HG03469 (cell line): ENCODE measurements at regions not wholly inside any gene's neighbourhood (a gene's known extent, or its start where the extent isn't known, plus 50 kb on each side); places are given as distances from the start of the nearest gene placed in this dataset.

ENCODE experiments used
- ATAC-seq: cut with Tn5 transposase; IDR thresholded peaks from one replicate; pipeline ENCODE4 v1.9.1; 2021; ENCODE audit warnings: mild to moderate bottlenecking, moderate library complexity, moderate number of reproducible peaks; ENCODE audit not compliant: unreplicated experiment

- ATAC-seq: no peak
Measured at GRCh38 chr3:18888370-18888769, 259.9 kb upstream of the KCNH8 start.

DNA sequence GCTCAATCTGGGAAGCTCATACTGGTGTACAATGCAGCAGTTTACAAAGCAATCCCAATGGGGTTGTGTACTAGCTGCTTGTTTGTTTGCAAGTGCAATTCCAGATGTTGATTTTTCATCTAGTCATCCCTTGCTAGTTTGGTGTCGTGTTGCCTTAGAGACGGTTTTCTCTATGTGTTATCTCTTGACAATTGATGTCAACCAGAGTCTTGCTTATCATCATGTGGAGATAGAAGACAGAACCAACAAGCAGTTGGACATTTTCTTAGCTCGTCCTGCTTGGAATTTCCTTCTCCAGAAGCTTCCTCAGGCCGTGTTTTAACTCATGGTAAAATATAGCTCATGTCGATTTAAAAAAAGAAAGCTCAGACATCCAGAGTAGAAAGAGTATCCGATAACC lies 262.0 kb upstream of the KCNH8 start:
- ATAC-seq: no peak

DNA sequence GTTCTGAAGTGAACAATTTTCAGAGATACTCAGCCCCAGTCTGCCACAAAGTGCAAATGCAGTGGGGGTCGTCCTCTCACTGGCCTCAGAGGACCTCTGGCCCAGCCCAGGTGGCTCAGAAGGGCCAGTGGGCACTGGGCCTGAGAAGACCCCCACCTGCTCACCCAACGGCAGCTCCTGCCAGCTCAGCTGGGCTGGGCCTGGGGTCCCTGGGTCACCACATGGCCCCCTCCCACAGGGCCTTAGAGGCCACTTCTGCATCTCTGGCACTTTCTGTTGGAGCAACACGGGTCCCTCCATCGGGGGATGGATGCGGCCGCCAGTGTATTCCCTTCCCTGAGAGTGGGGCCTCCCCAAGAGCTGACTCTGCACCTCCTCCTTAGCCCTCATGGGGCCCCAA lies 262.7 kb upstream of the KCNH8 start:
- ATAC-seq: no peak

- no peak for ATAC-seq
Measured at GRCh38 chr3:18883571-18883970, 264.7 kb upstream of the KCNH8 start.

- no peak for ATAC-seq
Measured at GRCh38 chr3:18880691-18881090, 267.6 kb upstream of the KCNH8 start.

GRCh38 chr3:18872466-18872865 lies 275.8 kb upstream of the KCNH8 start:
- peak; percentile 45 for ATAC-seq

- no peak for ATAC-seq
Measured at GRCh38 chr3:18870642-18871041, 277.7 kb upstream of the KCNH8 start.

DNA sequence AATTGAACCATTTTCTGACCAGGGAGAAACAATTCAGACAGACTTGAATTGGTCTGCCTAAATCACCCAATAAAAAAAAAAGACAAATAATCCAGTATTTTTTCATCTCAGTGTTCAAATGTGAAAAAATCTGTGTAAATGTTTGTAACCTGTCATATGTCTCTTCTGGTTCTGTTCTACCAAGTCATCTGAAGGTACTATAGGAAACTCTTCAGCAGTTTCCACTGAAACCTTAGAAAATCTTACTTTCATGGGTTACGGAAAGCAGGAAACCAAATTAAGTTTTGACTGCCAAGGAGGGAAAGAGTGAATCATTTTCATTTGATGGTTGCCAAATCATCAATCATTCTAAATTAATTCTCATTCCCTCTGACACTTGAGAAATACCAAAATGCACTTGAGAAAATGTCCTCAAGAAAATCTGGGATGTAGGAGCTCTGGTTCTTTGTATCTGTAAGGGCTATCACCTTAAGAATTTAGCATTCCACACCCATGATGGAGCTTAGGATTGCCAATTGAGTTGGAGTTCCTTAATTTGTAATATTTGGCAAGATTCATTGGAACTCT lies 278.2 kb upstream of the KCNH8 start:
- ATAC-seq: no peak

GRCh38 chr3:18868911-18869689 lies 279.2 kb upstream of the KCNH8 start:
- ATAC-seq: no peak

DNA sequence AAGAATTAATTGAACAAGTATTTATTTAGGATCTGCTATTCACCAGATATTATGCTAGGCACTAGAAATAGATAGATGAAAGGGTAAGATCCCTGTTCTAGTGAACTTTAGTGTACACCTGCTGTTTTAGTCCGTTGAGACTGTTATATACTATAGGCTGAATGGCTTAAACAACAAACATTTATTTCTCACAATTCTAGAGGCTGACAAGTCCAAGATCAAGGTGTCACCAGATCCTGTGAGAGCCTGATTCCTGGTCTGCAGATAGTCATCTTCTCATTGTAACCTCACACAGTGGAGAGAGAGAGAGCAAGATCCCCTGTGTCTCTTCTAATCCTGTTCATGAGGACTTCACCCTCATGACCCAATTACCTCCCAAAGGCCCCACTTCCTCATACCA lies 281.4 kb upstream of the KCNH8 start:
- no peak for ATAC-seq

DNA sequence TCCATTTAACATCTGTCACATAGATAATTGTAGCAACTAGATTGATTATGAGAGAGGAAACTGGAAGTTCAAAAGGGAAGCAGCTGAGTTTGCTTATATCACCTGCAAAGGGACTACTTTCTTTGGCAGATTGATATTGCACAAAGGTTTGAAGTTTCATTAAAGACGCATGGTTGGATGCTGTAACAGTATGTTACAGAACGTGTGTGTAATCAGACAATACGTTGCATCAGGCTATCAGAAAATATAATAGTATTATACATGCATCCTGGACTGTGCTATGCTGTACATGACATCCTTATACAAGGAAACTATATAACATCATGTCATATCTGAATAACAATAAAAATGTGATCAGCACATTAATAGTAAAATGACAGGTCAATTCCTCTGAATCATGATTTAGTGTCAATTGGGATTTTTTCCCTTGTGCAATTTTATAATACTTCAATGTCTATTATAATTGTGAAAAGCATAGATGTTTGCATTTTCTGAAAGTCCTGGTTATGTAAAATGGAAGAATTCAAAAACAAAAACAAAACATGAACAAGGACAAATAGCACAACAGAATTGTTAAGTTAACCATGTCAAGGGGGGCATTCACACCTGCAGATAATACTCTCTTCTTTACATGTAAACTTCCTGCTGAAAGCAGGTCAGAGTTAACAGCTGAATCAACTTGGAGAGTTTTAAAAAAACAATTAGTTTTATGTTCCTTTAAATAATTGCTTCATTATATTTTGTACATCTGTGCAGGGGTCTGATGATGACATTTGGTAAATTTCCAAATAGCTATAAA lies 283.2 kb upstream of the KCNH8 start:
- ATAC-seq: no peak

DNA sequence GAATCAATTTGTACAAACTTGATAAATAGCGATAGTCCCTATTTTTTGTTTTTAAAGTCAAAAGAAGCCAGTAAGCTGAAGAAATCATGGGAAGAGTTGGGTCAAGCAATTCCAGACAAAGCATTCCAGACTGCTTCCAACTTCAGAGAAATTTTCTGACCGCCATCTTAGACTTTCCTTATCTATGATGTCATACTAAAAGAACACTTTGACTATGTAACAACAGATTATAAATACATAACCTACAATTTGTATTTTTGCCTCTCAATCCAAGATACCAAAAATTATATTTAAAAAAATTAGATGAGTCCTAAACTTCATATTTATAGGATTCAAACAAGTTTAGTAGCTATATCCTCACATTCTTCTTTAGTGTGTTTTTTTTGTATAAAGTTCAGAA lies 286.2 kb upstream of the KCNH8 start:
- ATAC-seq: no peak

GRCh38 chr3:18861137-18861536 lies 287.2 kb upstream of the KCNH8 start:
- no peak for ATAC-seq

- no peak for ATAC-seq
Measured at GRCh38 chr3:18853269-18853668, 295.0 kb upstream of the KCNH8 start.

GRCh38 chr3:18847583-18848197 lies 300.6 kb upstream of the KCNH8 start:
- peak; percentile 70 for ATAC-seq

DNA sequence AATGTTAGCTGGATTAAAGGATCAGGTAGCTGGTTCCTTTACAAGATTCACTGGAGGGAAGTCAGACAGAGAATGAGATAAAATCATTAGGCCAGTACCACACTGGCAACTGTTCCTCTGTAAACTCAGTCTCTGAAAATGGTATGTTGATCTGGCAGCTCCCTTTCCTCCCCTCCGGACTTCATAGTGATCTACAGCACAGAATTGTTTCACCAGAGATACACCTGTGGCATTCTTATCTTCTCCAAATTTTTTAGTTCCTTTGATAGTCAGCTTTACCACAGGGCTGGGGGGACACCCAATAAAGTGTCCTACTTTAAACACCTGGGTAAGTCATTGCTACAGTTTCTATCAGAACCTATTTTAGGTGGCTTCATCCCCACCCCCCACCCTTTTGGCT lies 304.3 kb upstream of the KCNH8 start:
- no peak for ATAC-seq

- no peak for ATAC-seq
Measured at GRCh38 chr3:18843188-18843587, 305.1 kb upstream of the KCNH8 start.

GRCh38 chr3:18841422-18842343 lies 306.6 kb upstream of the KCNH8 start:
- ATAC-seq: no peak

DNA sequence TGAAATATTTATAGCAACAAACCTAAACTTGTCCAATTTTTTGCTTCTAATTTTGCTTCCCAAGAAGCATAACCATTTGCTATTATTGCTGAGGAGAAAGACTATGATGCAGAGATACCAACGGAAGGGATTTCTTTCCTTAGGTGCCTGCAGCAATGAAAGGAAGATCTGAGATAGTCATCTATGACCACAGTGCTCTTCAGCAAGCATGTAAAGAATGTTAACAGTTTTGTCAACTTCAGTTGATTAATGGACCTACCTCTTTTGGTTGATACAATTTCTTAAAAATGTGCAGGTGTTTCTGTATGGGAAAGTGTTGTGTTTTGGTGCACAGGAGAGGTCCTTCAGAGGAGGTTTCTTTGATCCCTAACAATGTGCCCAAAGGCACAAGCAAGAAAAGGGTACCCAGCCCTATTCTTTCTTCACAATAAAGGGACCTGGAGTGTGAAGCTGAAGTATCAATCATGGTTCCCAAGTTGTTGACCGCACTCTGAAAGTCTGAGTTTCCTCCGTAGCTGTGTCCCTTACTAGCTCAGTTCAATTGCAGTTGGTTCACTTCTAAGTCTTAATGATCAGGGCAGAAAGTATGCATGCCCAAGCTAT lies 307.7 kb upstream of the KCNH8 start:
- ATAC-seq: no peak

- no peak for ATAC-seq
Measured at GRCh38 chr3:18838758-18839157, 309.6 kb upstream of the KCNH8 start.
